Left lung (tissue), 4 donors: ENCODE measurements at regions not wholly inside any gene's neighbourhood (a gene's known extent, or its start where the extent isn't known, plus 50 kb on each side); places are given as distances from the start of the nearest gene placed in this dataset.

ENCODE experiments used
- ATAC-seq: fragments of 200-7000 bp; cut with Tn5 transposase; one replicate; pipeline ENCODE4 v1.9.1; 2020; ENCODE audit warnings: moderate library complexity
- DNase-seq, 4 donors: peaks; one replicate each; pipeline ENCODE4 v3.0.0-alpha.2; 2013 to 2020
- H3K27ac ChIP-seq, 2 donors: fragments of 200-600 bp; sonication (generic) in 1 of 2; one replicate each; pipeline versions ENCODE4 v1.5.0 to v1.8.0; 2020 to 2021
- H3K27me3 ChIP-seq, 2 donors: fragments of 200-600 bp; sonication (generic) in 1 of 2; one replicate each; pipeline versions ENCODE4 v1.5.0 to v1.8.0; 2020 to 2021
- H3K36me3 ChIP-seq, 2 donors: fragments of 200-600 bp; sonication (generic) in 1 of 2; one replicate each; pipeline versions ENCODE4 v1.5.0 to v1.8.0; 2020 to 2021
- H3K4me1 ChIP-seq, 2 donors: fragments of 200-600 bp; one replicate each; pipeline ENCODE4 v1.8.0; 2021
- H3K4me3 ChIP-seq, 2 donors: fragments of 200-600 bp; sonication (generic) in 1 of 2; one replicate each; pipeline versions ENCODE4 v1.5.0 to v1.8.0; 2020 to 2021; ENCODE audit warnings: mild to moderate bottlenecking in 1 of 2
- H3K9me3 ChIP-seq, 2 donors: fragments of 200-600 bp; sonication (generic) in 1 of 2; one replicate each; pipeline versions ENCODE4 v1.5.0 to v1.8.0; 2020 to 2021
- intact Hi-C, 2 donors: fragments of 100-400 bp; cut with DNase I; formaldehyde crosslinking; loops; one replicate each; pipeline versions ENCODE4 v1.11.2 to v1.14.2; 2022
- TF ChIP-seq, protein P1 (sequence below), 2 donors: fragments of 200-600 bp; sonication (generic) in 1 of 2; IDR thresholded peaks; one replicate each; pipeline versions ENCODE4 v1.5.0 to v1.8.0; 2021; ENCODE audit warnings: antibody characterized with exemption in 2 of 2
- donor health status: DM: no; HTN: yes; CAD: no.
- donor health status: DM: no; HTN: no; CAD: no.

DNA sequence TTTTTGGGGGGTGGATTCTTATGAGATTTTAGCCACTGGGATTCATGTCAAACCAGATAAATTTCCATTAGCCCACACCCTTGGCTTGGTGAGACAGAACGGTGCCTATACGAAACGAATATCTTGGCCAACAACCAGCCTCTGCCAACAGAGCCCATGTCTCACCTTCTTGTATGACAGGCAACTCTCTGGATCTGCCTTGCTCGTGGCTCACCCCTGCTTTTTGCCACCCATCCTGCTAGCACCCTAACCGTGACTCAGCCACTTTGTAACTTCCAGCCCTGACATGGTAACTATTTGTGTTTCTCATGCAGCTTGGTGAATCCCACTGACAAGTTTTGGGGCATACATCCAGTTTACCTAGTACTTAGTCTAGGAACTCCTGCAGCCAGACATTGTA lies 457.0 kb downstream of the SPATA31D1 start:
- Histone ChIP-seq H3K4me1 (no peaks in the 10 kb centered on the region), H3K27me3 (no peaks in the 10 kb centered on the region), H3K36me3 (no peaks in the 10 kb centered on the region), H3K9me3 (peaks cover 0 to 43% of the 10 kb centered on the region in 2 donors), H3K27ac (no peak overlapping the region), H3K4me3 (no peak overlapping the region)
- TF ChIP-seq, protein P1, sequence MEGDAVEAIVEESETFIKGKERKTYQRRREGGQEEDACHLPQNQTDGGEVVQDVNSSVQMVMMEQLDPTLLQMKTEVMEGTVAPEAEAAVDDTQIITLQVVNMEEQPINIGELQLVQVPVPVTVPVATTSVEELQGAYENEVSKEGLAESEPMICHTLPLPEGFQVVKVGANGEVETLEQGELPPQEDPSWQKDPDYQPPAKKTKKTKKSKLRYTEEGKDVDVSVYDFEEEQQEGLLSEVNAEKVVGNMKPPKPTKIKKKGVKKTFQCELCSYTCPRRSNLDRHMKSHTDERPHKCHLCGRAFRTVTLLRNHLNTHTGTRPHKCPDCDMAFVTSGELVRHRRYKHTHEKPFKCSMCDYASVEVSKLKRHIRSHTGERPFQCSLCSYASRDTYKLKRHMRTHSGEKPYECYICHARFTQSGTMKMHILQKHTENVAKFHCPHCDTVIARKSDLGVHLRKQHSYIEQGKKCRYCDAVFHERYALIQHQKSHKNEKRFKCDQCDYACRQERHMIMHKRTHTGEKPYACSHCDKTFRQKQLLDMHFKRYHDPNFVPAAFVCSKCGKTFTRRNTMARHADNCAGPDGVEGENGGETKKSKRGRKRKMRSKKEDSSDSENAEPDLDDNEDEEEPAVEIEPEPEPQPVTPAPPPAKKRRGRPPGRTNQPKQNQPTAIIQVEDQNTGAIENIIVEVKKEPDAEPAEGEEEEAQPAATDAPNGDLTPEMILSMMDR (IDR thresholded peaks at IDR 0.05) = no peak
- intact Hi-C loops = no loop called here
- no peak for DNase-seq
- no peak for ATAC-seq

DNA sequence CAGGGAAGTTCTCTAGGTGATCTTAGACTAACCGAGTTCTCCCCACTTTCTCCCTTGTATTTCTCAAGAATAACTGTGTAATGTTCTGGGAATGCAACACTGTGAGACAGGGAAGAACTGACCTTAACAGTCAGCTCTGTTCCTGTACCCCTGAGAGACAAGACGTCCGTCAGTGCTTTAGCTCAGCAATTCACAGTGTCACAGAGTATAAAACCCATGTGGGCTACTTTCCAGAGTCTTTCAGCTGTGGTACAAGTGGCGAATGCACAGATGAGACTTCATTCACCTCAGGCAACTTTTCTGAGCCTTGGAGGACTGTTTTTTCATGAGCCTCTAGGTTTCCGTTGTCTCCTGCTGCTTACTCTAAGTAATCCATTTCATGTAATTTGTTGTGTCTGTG lies 458.8 kb downstream of the SPATA31D1 start:
- intact Hi-C loops = no loop called here
- DNase-seq = no peak
- no peak for ATAC-seq
- Histone ChIP-seq H3K4me3 (no peak overlapping the region), H3K4me1 (no peaks in the 10 kb centered on the region), H3K27me3 (no peaks in the 10 kb centered on the region), H3K36me3 (no peaks in the 10 kb centered on the region), H3K9me3 (peaks cover 0 to 34% of the 10 kb centered on the region in 2 donors), H3K27ac (no peak overlapping the region)
- TF ChIP-seq, protein P1 (IDR thresholded peaks at IDR 0.05) = no peak

DNA sequence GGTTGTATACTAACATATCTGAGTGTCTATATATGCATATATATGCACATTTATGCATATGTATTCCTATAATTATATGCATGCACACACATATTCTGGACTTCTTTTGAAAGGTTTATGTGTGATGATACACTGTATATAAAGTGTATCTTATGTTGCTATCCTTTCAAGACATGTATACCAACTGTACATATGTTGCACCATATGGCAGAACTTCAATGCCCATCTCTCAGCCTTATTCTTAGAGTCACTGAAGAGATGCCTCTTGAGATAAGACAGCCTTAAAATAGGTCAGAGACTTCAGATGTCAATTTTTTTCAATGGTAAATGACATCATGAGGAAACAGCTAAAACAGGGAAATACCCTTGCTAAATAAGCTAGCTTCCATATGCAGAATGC lies 461.4 kb downstream of the SPATA31D1 start:
- no peak for DNase-seq
- no peaks in the 10 kb centered on the region for H3K27me3 ChIP-seq
- TF ChIP-seq, protein P1 (IDR thresholded peaks at IDR 0.05) = no peak
- H3K27ac ChIP-seq = no peak overlapping the region
- H3K36me3 ChIP-seq = no peaks in the 10 kb centered on the region
- peaks cover 0 to 30% of the 10 kb centered on the region in 2 donors for H3K9me3 ChIP-seq
- no peak overlapping the region for H3K4me3 ChIP-seq
- H3K4me1 ChIP-seq = no peaks in the 10 kb centered on the region
- intact Hi-C loops = no loop called here
- no peak for ATAC-seq

DNA sequence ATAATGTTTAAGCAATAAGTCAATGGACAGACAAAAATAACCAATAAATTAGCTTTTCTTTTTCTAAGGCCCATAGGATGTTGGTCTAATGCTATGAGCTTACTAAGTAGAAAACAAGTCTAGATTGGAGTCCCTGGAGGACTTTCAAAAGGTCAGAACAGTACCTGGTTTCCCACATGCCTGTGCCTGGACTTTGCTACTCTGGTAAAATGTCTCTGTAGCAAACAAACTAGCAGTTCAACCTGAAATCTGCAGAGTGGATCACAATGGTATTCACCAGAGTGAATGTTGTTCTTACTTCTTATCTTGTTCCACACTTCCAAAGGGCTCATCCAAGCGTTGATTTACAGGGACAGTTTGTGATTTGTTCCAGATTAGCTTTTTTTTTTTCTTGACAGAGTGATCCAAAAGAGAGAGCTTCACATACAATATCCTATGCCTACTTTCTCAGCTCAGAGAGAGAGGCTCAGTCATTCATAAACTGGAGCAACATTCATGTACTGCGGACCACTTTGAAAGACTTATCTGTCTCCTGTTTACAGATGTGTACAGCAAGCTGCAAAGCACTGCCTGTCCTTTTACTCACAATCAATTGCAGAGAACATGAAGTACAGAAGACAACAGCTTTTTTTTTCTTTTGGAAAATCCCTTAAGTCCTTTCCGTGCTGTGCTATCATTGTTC lies 466.1 kb downstream of the SPATA31D1 start:
- Histone ChIP-seq H3K4me1 (no peaks in the 10 kb centered on the region), H3K27me3 (no peaks in the 10 kb centered on the region), H3K9me3 (peaks cover 0 to 6% of the 10 kb centered on the region in 2 donors), H3K36me3 (no peaks in the 10 kb centered on the region), H3K27ac (no peak overlapping the region), H3K4me3 (no peak overlapping the region)
- TF ChIP-seq, protein P1 (IDR thresholded peaks at IDR 0.05) = no peak
- ATAC-seq (no peak), DNase-seq (no peak)
- intact Hi-C loops = no loop called here

DNA sequence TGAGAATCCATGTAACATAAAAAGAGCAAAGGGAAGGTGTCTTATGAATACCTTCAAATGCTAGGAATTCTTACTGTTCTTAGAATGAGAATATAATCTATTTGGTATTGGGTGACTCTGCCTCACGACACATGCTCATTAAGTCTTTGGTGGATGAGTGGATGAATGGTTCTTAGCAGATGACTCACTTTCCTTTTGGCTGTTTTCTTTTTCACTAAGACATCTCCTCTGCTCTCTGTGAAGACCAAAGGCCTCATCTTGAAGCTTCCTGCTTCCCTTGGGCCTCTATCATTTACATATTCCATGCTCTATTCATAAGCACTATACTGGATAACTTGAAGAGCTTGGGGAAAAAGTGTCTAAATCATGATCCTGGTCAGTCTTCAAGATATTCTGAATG lies 468.1 kb downstream of the SPATA31D1 start:
- peak; percentile 44 for ATAC-seq
- Histone ChIP-seq H3K27ac (no peak overlapping the region), H3K36me3 (no peaks in the 10 kb centered on the region), H3K27me3 (no peaks in the 10 kb centered on the region), H3K4me1 (no peaks in the 10 kb centered on the region), H3K4me3 (no peak overlapping the region), H3K9me3 (peaks cover 0 to 5% of the 10 kb centered on the region in 2 donors)
- intact Hi-C loops = no loop called here
- TF ChIP-seq, protein P1 (IDR thresholded peaks at IDR 0.05) = no peak
- DNase-seq = no peak
